Adipocyte (in vitro differentiated cells): ENCODE measurements at regions not wholly inside any gene's neighbourhood (a gene's known extent, or its start where the extent isn't known, plus 50 kb on each side); places are given as distances from the start of the nearest gene placed in this dataset.
"Not testable (repeated sequence)": the region's sequence is repeated elsewhere in the genome, so short reads cannot be mapped to it uniquely, and the experiment has no call there.

Source experiments
- DNase-seq: peaks from one replicate; pipeline ENCODE4 v3.0.0-alpha.2; 2015; ENCODE audit warnings: low read depth
- H3K27me3 ChIP-seq: replicated peaks from 2 replicates; pipeline ENCODE4 v1.7.0; 2013; ENCODE audit warnings: mild to moderate bottlenecking, low read length, moderate library complexity; ENCODE audit not compliant: control insufficient read depth, insufficient read depth
- H3K36me3 ChIP-seq: 2 replicates; pipeline ENCODE4 v1.7.0; 2013; ENCODE audit warnings: low read length, mild to moderate bottlenecking, moderate library complexity; ENCODE audit not compliant: control insufficient read depth, insufficient read depth, severe bottlenecking
- H3K4me1 ChIP-seq: 2 replicates; pipeline ENCODE4 v1.7.0; 2013; ENCODE audit warnings: mild to moderate bottlenecking, low read length, moderate library complexity; ENCODE audit not compliant: control insufficient read depth, insufficient read depth
- H3K4me3 ChIP-seq: 2 replicates; pipeline ENCODE4 v1.7.0; 2013; ENCODE audit warnings: mild to moderate bottlenecking, low read length, moderate library complexity
- H3K9ac ChIP-seq: 2 replicates; pipeline ENCODE4 v1.7.0; 2013; ENCODE audit warnings: mild to moderate bottlenecking, low read length, moderate library complexity
- H3K9me3 ChIP-seq: 2 replicates; pipeline ENCODE4 v1.7.0; 2013; ENCODE audit warnings: mild to moderate bottlenecking, low read length, moderate library complexity; ENCODE audit not compliant: control insufficient read depth

- H3K4me1 ChIP-seq: no peaks in the 10 kb centered on the region
- H3K4me3 ChIP-seq: no peak overlapping the region
- DNase-seq: peak; percentile 38
Observed at GRCh38 chr11:101707477-101707876, 123.7 kb upstream of the TRPC6 start.

GRCh38 chr11:101706541-101706940 is 122.7 kb upstream of the TRPC6 start:
- Histone ChIP-seq H3K4me3 (no peak overlapping the region), H3K9ac (no peak overlapping the region), H3K36me3 (no peaks in the 10 kb centered on the region), H3K4me1 (no peaks in the 10 kb centered on the region), H3K27me3 (no peaks in the 10 kb centered on the region), H3K9me3 (peaks cover 2% of the 10 kb centered on the region)
- DNase-seq: peak; percentile 72

More at GRCh38 chr11:101707477-101707876, 123.7 kb upstream of the TRPC6 start:
- Histone ChIP-seq H3K36me3 (no peaks in the 10 kb centered on the region), H3K9me3 (peaks cover 2% of the 10 kb centered on the region), H3K9ac (no peak overlapping the region), H3K27me3 (no peaks in the 10 kb centered on the region)

- Histone ChIP-seq H3K4me3 (no peak overlapping the region), H3K4me1 (no peaks in the 10 kb centered on the region), H3K9ac (no peak overlapping the region), H3K27me3 (no peaks in the 10 kb centered on the region), H3K36me3 (no peaks in the 10 kb centered on the region), H3K9me3 (no peaks in the 10 kb centered on the region)
- DNase-seq: peak; percentile 10
Observed at GRCh38 chr11:101705972-101706371, 122.2 kb upstream of the TRPC6 start.

GRCh38 chr11:101694869-101695268 is 111.1 kb upstream of the TRPC6 start:
- H3K4me1 ChIP-seq, H3K36me3 ChIP-seq, H3K9ac ChIP-seq, H3K27me3 ChIP-seq, DNase-seq, H3K9me3 ChIP-seq, H3K4me3 ChIP-seq: not testable (repeated sequence)

GRCh38 chr11:101692980-101693379 is 109.2 kb upstream of the TRPC6 start:
- no peaks in the 10 kb centered on the region for H3K36me3 ChIP-seq
- H3K27me3 ChIP-seq: no peaks in the 10 kb centered on the region
- no peak overlapping the region for H3K4me3 ChIP-seq
- peaks cover 8% of the 10 kb centered on the region for H3K9me3 ChIP-seq
- no peak for DNase-seq
- H3K4me1 ChIP-seq: no peaks in the 10 kb centered on the region
- no peak overlapping the region for H3K9ac ChIP-seq

DNA sequence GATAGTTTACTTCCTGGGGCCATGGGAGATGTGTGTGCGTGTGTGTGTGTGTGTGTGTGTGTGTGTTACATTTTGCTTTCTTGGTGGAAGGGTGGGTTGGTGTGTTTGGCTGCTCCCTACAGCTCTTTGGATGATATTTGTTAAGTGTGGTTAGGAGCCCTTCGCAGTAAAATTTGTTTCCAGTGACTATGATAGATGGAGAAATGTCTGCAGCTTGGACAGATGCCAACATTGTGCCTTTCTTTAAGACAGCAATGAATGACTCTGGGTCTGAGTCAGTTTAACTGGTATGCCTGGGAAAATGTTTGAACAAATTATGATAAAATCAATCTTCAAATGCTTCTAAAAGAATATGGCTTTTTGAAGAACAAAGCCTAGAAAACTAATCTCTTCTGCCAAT is 102.7 kb upstream of the TRPC6 start:
- peak; percentile 73 for DNase-seq
- Histone ChIP-seq H3K27me3 (no peaks in the 10 kb centered on the region), H3K36me3 (no peaks in the 10 kb centered on the region), H3K4me1 (no peaks in the 10 kb centered on the region), H3K9me3 (peaks cover 8% of the 10 kb centered on the region), H3K4me3 (no peak overlapping the region), H3K9ac (no peak overlapping the region)

- Histone ChIP-seq H3K4me3 (no peak overlapping the region), H3K36me3 (no peaks in the 10 kb centered on the region), H3K4me1 (no peaks in the 10 kb centered on the region), H3K9me3 (peaks cover 2% of the 10 kb centered on the region), H3K9ac (no peak overlapping the region), H3K27me3 (no peaks in the 10 kb centered on the region)
- DNase-seq: no peak
Observed at GRCh38 chr11:101668236-101668635, 84.4 kb upstream of the TRPC6 start.

DNA sequence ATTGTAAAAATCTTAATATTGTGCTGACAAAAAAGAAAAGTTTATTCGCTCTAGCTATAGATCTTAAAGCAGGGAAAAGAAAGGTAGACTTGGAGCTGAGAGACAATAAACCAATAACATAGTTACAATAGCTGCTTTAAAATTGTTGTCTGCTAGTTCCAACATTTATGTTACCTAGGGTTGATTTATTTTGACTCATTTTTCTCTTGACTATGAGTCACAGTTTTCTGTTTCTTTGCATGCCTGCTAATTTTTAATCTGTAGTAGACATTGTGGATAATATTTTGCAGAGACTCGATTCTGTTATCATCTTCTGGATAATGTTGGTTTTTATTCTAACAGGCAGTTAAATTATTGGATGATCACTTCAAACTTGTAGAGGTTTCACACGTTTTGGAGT is 83.1 kb upstream of the TRPC6 start:
- Histone ChIP-seq H3K4me3 (no peak overlapping the region), H3K9me3 (peaks cover 5% of the 10 kb centered on the region), H3K36me3 (no peaks in the 10 kb centered on the region), H3K27me3 (no peaks in the 10 kb centered on the region), H3K9ac (no peak overlapping the region), H3K4me1 (no peaks in the 10 kb centered on the region)
- DNase-seq: no peak

GRCh38 chr11:101661559-101661958 is 77.8 kb upstream of the TRPC6 start:
- H3K36me3 ChIP-seq: no peaks in the 10 kb centered on the region
- H3K9ac ChIP-seq: no peak overlapping the region
- no peak for DNase-seq
- no peaks in the 10 kb centered on the region for H3K27me3 ChIP-seq
- peaks cover 12% of the 10 kb centered on the region for H3K9me3 ChIP-seq
- H3K4me3 ChIP-seq: no peak overlapping the region
- no peaks in the 10 kb centered on the region for H3K4me1 ChIP-seq
